Spleen (tissue), 7 donors: ENCODE measurements at regions not wholly inside any gene's neighbourhood (a gene's known extent, or its start where the extent isn't known, plus 50 kb on each side); places are given as distances from the start of the nearest gene placed in this dataset.

Experiments
- CTCF ChIP-seq, 11 experiments: fragments of 200-600 bp in 7 of 11; fragments of 450-650 bp in 4 of 11; sonication (generic) in 4 of 11; IDR thresholded peaks in 8 of 11; conservative IDR thresholded peaks in 3 of 11; 1 replicate in 7 of 11; 2 replicates in 4 of 11; pipeline versions ENCODE4 v1.4.0 to v1.8.0; 2016 to 2021; ENCODE audit warnings: antibody characterized with exemption in 11 of 11, inconsistent platforms in 4 of 11, mild to moderate bottlenecking in 1 of 11
- POLR2A ChIP-seq, 3 donors: fragments of 450-650 bp; IDR thresholded peaks; one replicate each; pipeline ENCODE4 v1.5.1; 2017; ENCODE audit warnings: antibody characterized with exemption in 3 of 3, mild to moderate bottlenecking in 1 of 3
- POLR2AphosphoS5 ChIP-seq, 3 donors: sonication (generic); formaldehyde crosslinking; IDR thresholded peaks; one replicate each; pipeline ENCODE4 v1.5.1; 2017; ENCODE audit warnings: antibody characterized with exemption in 3 of 3
- donor health status: DM: no; HTN: no; CAD: no; lungs with moderate emphysema.
- donor health status: DM: no; HTN: no; CAD: no.
- donor health status: DM: no; HTN: no; CAD: no.

DNA sequence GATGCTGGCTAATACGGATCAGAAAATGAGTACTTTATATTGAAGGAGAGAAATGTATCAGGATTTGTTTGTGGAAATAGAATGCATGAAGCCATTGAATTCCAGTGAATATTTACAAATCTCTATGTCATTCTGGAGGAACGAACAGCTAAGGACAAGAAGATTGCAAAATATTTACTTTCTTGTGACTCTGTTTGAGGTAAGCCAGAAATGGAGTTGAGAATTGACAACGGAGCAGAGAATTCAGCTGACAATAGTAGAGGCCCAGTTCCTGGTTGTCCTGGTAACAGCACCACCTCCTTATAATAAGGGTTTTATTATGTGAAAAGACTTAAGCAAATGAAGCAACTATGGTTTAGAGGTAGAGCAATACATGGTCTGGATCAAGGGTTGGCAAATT lies 349.2 kb downstream of the ADCYAP1 start:
- no peak for TF ChIP-seq POLR2A (IDR thresholded peaks at IDR 0.05)
- TF ChIP-seq CTCF (IDR thresholded peaks at IDR 0.05 in 8 of 11, conservative IDR thresholded peaks at IDR 0.05 in 3 of 11), result no peak
- no peak for TF ChIP-seq POLR2AphosphoS5 (IDR thresholded peaks at IDR 0.05)
